ENCODE measurements at regions not wholly inside any gene's neighbourhood (a gene's known extent, or its start where the extent isn't known, plus 50 kb on each side); places are given as distances from the start of the nearest gene placed in this dataset.

DNA sequence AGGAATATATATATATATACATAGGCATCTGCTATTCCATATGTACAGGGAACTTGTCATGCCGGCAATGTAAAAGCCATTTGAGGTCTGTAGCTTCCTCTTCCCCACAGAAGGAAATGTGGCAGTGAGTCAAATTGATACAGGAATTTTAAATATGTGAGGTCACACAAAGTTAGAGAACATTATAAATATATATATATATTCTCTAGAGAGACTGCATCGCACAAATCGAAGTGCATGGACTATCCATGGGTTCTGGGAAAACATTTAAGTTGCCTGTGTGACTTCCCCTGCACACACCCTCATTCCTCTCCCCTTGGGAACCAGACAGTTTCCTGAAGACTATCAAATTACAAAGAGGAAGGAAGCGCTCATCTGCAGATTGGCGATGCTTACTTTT lies 100.9 kb upstream of the CCDC91 start:
- TF ChIP-seq, protein P1, sequence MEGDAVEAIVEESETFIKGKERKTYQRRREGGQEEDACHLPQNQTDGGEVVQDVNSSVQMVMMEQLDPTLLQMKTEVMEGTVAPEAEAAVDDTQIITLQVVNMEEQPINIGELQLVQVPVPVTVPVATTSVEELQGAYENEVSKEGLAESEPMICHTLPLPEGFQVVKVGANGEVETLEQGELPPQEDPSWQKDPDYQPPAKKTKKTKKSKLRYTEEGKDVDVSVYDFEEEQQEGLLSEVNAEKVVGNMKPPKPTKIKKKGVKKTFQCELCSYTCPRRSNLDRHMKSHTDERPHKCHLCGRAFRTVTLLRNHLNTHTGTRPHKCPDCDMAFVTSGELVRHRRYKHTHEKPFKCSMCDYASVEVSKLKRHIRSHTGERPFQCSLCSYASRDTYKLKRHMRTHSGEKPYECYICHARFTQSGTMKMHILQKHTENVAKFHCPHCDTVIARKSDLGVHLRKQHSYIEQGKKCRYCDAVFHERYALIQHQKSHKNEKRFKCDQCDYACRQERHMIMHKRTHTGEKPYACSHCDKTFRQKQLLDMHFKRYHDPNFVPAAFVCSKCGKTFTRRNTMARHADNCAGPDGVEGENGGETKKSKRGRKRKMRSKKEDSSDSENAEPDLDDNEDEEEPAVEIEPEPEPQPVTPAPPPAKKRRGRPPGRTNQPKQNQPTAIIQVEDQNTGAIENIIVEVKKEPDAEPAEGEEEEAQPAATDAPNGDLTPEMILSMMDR (conservative IDR thresholded peaks at IDR 0.05; ENCODE audit: low read length) = no peak
- TF ChIP-seq EZH2phosphoT487 (IDR thresholded peaks at IDR 0.05; ENCODE audit: borderline replicate concordance) = no peak
